SK-N-SH (cell line): ENCODE measurements at regions not wholly inside any gene's neighbourhood (a gene's known extent, or its start where the extent isn't known, plus 50 kb on each side); places are given as distances from the start of the nearest gene placed in this dataset.

Source experiments
- CTCF ChIA-PET: fragments of 300-600, 350-600 bp; formaldehyde crosslinking; extraction: SDS; loops from one replicate; lab custom pipeline; 2021; lab: Yijun Ruan, JAX
- POLR2A ChIA-PET: fragments of 350-600 bp; sonication (Branson Sonifier 250); formaldehyde crosslinking; extraction: SDS; loops from one replicate; lab custom pipeline; 2020; ENCODE audit warnings: antibody characterized with exemption, inconsistent platforms; lab: Yijun Ruan, JAX
- DNase-seq: peaks from one replicate; pipeline ENCODE4 v3.0.0; 2012
- H2AFZ ChIP-seq: fragments of 200-600 bp; sonication (generic); 2 replicates; pipeline ENCODE4 v1.8.1; 2016; ENCODE audit warnings: antibody characterized with exemption, mild to moderate bottlenecking, low read depth
- H3F3A ChIP-seq: fragments of 200-600 bp; sonication (generic); replicated peaks from 2 replicates; pipeline ENCODE3; 2016; ENCODE audit warnings: antibody characterized with exemption, mild to moderate bottlenecking; ENCODE audit not compliant: insufficient read depth
- H3K27ac ChIP-seq, 2 experiments: fragments of 200-500 bp in 1 of 2; fragments of 200-600 bp in 1 of 2; sonication (Bioruptor generic) in 1 of 2; sonication (generic), shearing (Covaris generic) in 1 of 2; 2 replicates each; pipeline versions ENCODE4 v1.5.1 to v1.6.1; 2014 to 2016; ENCODE audit warnings: low read depth in 2 of 2, inconsistent platforms in 1 of 2, low read length in 1 of 2, mild to moderate bottlenecking in 1 of 2, mixed read lengths in 1 of 2
- H3K27me3 ChIP-seq: fragments of 200-600 bp; sonication (generic), shearing (Covaris generic); 2 replicates; pipeline ENCODE4 v1.6.1; 2016; ENCODE audit warnings: mixed run types; ENCODE audit not compliant: insufficient read depth
- H3K36me3 ChIP-seq, 2 experiments: fragments of 200-500 bp in 1 of 2; fragments of 200-600 bp in 1 of 2; sonication (Bioruptor generic) in 1 of 2; sonication (generic) in 1 of 2; replicated peaks in 1 of 2; 2 replicates each; pipeline versions ENCODE3 to v1.5.1; 2014 to 2016; ENCODE audit warnings: low read length in 1 of 2, mild to moderate bottlenecking in 1 of 2; ENCODE audit not compliant: insufficient read depth in 2 of 2, control insufficient read depth in 1 of 2
- H3K4me1 ChIP-seq, 2 experiments: fragments of 200-500 bp in 1 of 2; fragments of 200-600 bp in 1 of 2; sonication (Bioruptor generic) in 1 of 2; sonication (generic), shearing (Covaris generic) in 1 of 2; 2 replicates each; pipeline versions ENCODE4 v1.5.1 to v1.6.1; 2014 to 2016; ENCODE audit warnings: low read depth in 1 of 2, low read length in 1 of 2, mixed run types in 1 of 2; ENCODE audit not compliant: insufficient read depth in 2 of 2, control insufficient read depth in 1 of 2
- H3K4me2 ChIP-seq: fragments of 200-600 bp; sonication (generic), shearing (Covaris generic); 2 replicates; pipeline ENCODE4 v1.6.1; 2017; ENCODE audit warnings: mixed run types
- H3K4me3 ChIP-seq, 2 experiments: fragments of 200-500 bp in 1 of 2; fragments of 200-600 bp in 1 of 2; sonication (Bioruptor generic) in 1 of 2; sonication (generic), shearing (Covaris generic) in 1 of 2; 2 replicates each; pipeline versions ENCODE4 v1.5.1 to v1.8.1; 2014 to 2016; ENCODE audit warnings: low read depth in 2 of 2, inconsistent platforms in 1 of 2, low read length in 1 of 2, mild to moderate bottlenecking in 1 of 2, mixed read lengths in 1 of 2, moderate library complexity in 1 of 2
- H3K79me2 ChIP-seq: fragments of 200-600 bp; sonication (generic); 2 replicates; pipeline ENCODE4 v1.8.1; 2017; ENCODE audit warnings: mild to moderate bottlenecking; ENCODE audit not compliant: insufficient read depth
- H3K9ac ChIP-seq: fragments of 200-600 bp; sonication (generic); 2 replicates; pipeline ENCODE4 v1.6.1; 2017; ENCODE audit warnings: mixed run types
- H3K9me2 ChIP-seq: fragments of 200-600 bp; sonication (generic); 2 replicates; pipeline ENCODE4 v1.6.1; 2017; ENCODE audit warnings: mixed run types
- H3K9me3 ChIP-seq: fragments of 200-600 bp; sonication (generic); 2 replicates; pipeline ENCODE4 v1.6.1; 2017; ENCODE audit warnings: mixed run types, mild to moderate bottlenecking, moderate library complexity
- H4K20me1 ChIP-seq: fragments of 200-600 bp; sonication (generic); 2 replicates; pipeline ENCODE4 v1.6.1; 2017; ENCODE audit warnings: mild to moderate bottlenecking, mixed run types; ENCODE audit not compliant: insufficient read depth
- CHD2 ChIP-seq: fragments of 150-350 bp; IDR thresholded peaks from 2 replicates; pipeline ENCODE4 v1.6.1; 2018; ENCODE audit warnings: low read length; ENCODE audit not compliant: partially characterized antibody
- ELF1 ChIP-seq: IDR thresholded peaks from 2 replicates; pipeline ENCODE4 v1.4.0; 2012
- EP300 ChIP-seq, 2 experiments: IDR thresholded peaks; 2 replicates each; pipeline versions ENCODE4 v1.4.0 to v1.6.1; 2012; ENCODE audit warnings: borderline replicate concordance in 1 of 2, low read depth in 1 of 2, low read length in 1 of 2
- FOSL2 ChIP-seq: IDR thresholded peaks from 2 replicates; pipeline ENCODE4 v1.4.0; 2012; ENCODE audit warnings: low read depth, mild to moderate bottlenecking, moderate library complexity, borderline replicate concordance
- GABPA ChIP-seq: IDR thresholded peaks from 2 replicates; pipeline ENCODE4 v1.4.0; 2012; ENCODE audit warnings: low read depth, mild to moderate bottlenecking
- GATA2 ChIP-seq: sonication (generic); formaldehyde crosslinking; IDR thresholded peaks from 2 replicates; pipeline ENCODE4 v1.5.0; 2020; ENCODE audit warnings: mild to moderate bottlenecking, missing genetic modification reagents
- JUND ChIP-seq: IDR thresholded peaks from 2 replicates; pipeline ENCODE4 v1.4.0; 2012
- MAX ChIP-seq: IDR thresholded peaks from 2 replicates; pipeline ENCODE4 v1.4.0; 2012; ENCODE audit warnings: low read depth
- MEF2A ChIP-seq: IDR thresholded peaks from 2 replicates; pipeline ENCODE4 v1.4.0; 2012; ENCODE audit warnings: low read depth, borderline replicate concordance
- MXI1 ChIP-seq: IDR thresholded peaks from 2 replicates; pipeline ENCODE4 v1.6.1; 2012; ENCODE audit warnings: mild to moderate bottlenecking, low read depth, low read length, improper control_type of control experiment
- NFIC ChIP-seq: IDR thresholded peaks from 2 replicates; pipeline ENCODE4 v1.4.0; 2012; ENCODE audit warnings: borderline replicate concordance
- NRF1 ChIP-seq: IDR thresholded peaks from 2 replicates; pipeline ENCODE4 v1.6.1; 2012; ENCODE audit warnings: low read depth, mild to moderate bottlenecking, low read length
- PBX3 ChIP-seq: IDR thresholded peaks from 2 replicates; pipeline ENCODE4; 2012
- POLR2AphosphoS5 ChIP-seq: IDR thresholded peaks from 2 replicates; pipeline ENCODE4 v1.6.1; 2012; ENCODE audit warnings: low read depth, low read length
- RAD21 ChIP-seq: IDR thresholded peaks from 2 replicates; pipeline ENCODE4 v1.6.1; 2012; ENCODE audit warnings: mild to moderate bottlenecking, low read length
- RCOR1 ChIP-seq: fragments of 150-350 bp; IDR thresholded peaks from 2 replicates; pipeline ENCODE4 v1.6.1; 2017; ENCODE audit warnings: antibody characterized with exemption, low read length
- RFX5 ChIP-seq: IDR thresholded peaks from 2 replicates; pipeline ENCODE4 v1.6.1; 2012; ENCODE audit warnings: mild to moderate bottlenecking, improper control_type of control experiment, low read length
- RXRA ChIP-seq: IDR thresholded peaks from 2 replicates; pipeline ENCODE4 v1.4.0; 2012; ENCODE audit warnings: low read depth, mild to moderate bottlenecking, borderline replicate concordance
- SIN3A ChIP-seq: IDR thresholded peaks from 2 replicates; pipeline ENCODE4 v1.6.1; 2012; ENCODE audit warnings: low read depth, mild to moderate bottlenecking, low read length, moderate library complexity, borderline replicate concordance
- SMC3 ChIP-seq: IDR thresholded peaks from 2 replicates; pipeline ENCODE4 v1.6.1; 2012; ENCODE audit warnings: low read depth, low read length, improper control_type of control experiment
- TAF1 ChIP-seq: IDR thresholded peaks from 2 replicates; pipeline ENCODE4 v1.6.1; 2012; ENCODE audit warnings: low read depth, mild to moderate bottlenecking, low read length, moderate library complexity, borderline replicate concordance
- TEAD4 ChIP-seq: IDR thresholded peaks from 2 replicates; pipeline ENCODE4 v1.4.0; 2012; ENCODE audit warnings: mild to moderate bottlenecking, borderline replicate concordance; ENCODE audit not compliant: insufficient read depth
- USF2 ChIP-seq: fragments of 150-350 bp; IDR thresholded peaks from 2 replicates; pipeline ENCODE4 v1.6.1; 2017; ENCODE audit warnings: antibody characterized with exemption, low read length, low read depth, borderline replicate concordance
- ZBTB33 ChIP-seq: IDR thresholded peaks from 2 replicates; pipeline ENCODE4 v1.4.0; 2012; ENCODE audit warnings: low read depth, borderline replicate concordance
- WGBS: methylation state at CpG from one replicate; pipeline ENCODE4 v1.1.6; 2017; ENCODE audit warnings: low lambda C conversion rate; 5-methylcytosine and 5-hydroxymethylcytosine counted together
- TF ChIP-seq, protein P1 (sequence below): fragments of 200-600 bp; sonication (generic); IDR thresholded peaks from 2 replicates; pipeline ENCODE4 v1.6.1; 2017; ENCODE audit warnings: antibody characterized with exemption, mild to moderate bottlenecking, moderate library complexity
- TF ChIP-seq, protein P2 (sequence below): fragments of 150-350 bp; IDR thresholded peaks from 2 replicates; pipeline ENCODE4 v1.6.1; 2016; ENCODE audit warnings: mild to moderate bottlenecking, low read depth, low read length
- TF ChIP-seq, protein P3 (sequence below): IDR thresholded peaks from 2 replicates; pipeline ENCODE4 v1.4.0; 2012; ENCODE audit warnings: low read depth, borderline replicate concordance

DNA sequence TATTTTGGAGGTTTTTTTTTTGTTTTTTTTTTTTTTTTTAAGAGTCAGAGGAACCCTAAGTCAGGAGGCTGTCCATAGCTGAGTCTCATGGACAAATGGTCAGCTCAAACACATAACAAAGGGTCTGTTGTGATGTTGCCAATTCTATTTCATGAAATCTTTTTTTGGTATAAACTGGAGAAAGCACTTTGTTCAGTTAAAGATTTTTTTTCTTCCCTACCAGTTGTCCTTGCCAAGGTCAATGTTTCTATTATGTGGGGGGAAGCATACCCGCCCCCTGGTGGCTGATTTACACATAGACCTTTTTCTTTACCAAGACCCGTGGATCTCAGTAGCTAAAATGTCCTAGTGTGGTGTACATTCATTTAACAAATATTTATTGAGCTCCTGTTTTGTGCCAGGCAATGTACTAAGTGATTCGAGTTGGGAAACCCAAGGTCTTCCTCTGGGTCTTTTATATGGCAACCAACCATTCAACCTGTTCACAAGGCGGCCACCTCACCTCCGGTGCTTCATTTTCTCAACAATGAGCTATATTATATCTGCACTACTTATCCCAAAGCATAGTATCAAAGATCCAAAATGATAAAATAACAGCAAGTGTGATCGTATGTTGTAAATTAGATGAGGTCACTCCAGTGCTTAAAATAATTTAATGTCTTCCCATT, 214.5 kb downstream of the PAH start:
- Histone ChIP-seq H4K20me1 (no peaks in the 10 kb centered on the region), H3F3A (no peaks in the 10 kb centered on the region), H3K4me1 (no peaks in the 10 kb centered on the region), H2AFZ (no peak overlapping the region), H3K36me3 (no peaks in the 10 kb centered on the region), H3K79me2 (no peaks in the 10 kb centered on the region), H3K4me3 (no peak overlapping the region), H3K27ac (no peak overlapping the region), H3K9ac (no peak overlapping the region), H3K4me2 (no peak overlapping the region), H3K27me3 (no peaks in the 10 kb centered on the region), H3K9me2 (no peaks in the 10 kb centered on the region), H3K9me3 (no peaks in the 10 kb centered on the region)
- CTCF ChIA-PET: interaction anchor here (0.5 to 1.4 kb wide), 10 partner anchors 9 to 761 kb away, joined by 3 to 6 read pairs (median 3); no protein-coding TSS in a partner anchor
- whole genome bisulfite sequencing: 28% methylated on average over 6 of the region's 6 CpGs
- POLR2A ChIA-PET: no interaction called here
- DNase-seq: peak; percentile 48
- TF ChIP-seq EP300 (IDR thresholded peaks at IDR 0.05; ENCODE audit: borderline replicate concordance in 1 of 2, low read depth in 1 of 2, low read length in 1 of 2): no peak
- no peak for TF ChIP-seq MAX
- TF ChIP-seq RAD21: peak; percentile 53
- no peak for TF ChIP-seq GATA2 (CRISPR knock-in tag)
- no peak for TF ChIP-seq FOSL2
- no peak for TF ChIP-seq RXRA
- TF ChIP-seq, protein P1, sequence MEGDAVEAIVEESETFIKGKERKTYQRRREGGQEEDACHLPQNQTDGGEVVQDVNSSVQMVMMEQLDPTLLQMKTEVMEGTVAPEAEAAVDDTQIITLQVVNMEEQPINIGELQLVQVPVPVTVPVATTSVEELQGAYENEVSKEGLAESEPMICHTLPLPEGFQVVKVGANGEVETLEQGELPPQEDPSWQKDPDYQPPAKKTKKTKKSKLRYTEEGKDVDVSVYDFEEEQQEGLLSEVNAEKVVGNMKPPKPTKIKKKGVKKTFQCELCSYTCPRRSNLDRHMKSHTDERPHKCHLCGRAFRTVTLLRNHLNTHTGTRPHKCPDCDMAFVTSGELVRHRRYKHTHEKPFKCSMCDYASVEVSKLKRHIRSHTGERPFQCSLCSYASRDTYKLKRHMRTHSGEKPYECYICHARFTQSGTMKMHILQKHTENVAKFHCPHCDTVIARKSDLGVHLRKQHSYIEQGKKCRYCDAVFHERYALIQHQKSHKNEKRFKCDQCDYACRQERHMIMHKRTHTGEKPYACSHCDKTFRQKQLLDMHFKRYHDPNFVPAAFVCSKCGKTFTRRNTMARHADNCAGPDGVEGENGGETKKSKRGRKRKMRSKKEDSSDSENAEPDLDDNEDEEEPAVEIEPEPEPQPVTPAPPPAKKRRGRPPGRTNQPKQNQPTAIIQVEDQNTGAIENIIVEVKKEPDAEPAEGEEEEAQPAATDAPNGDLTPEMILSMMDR: peak; percentile 80
- TF ChIP-seq MEF2A: no peak
- TF ChIP-seq TEAD4: no peak
- TF ChIP-seq PBX3: no peak
- TF ChIP-seq GABPA: no peak
- TF ChIP-seq POLR2AphosphoS5: no peak
- peak; percentile 40; the same call in 1 of the 2 replicates for TF ChIP-seq NFIC
- peak; percentile 66 for TF ChIP-seq SMC3
- no peak for TF ChIP-seq RCOR1
- TF ChIP-seq USF2: no peak
- TF ChIP-seq, protein P2, sequence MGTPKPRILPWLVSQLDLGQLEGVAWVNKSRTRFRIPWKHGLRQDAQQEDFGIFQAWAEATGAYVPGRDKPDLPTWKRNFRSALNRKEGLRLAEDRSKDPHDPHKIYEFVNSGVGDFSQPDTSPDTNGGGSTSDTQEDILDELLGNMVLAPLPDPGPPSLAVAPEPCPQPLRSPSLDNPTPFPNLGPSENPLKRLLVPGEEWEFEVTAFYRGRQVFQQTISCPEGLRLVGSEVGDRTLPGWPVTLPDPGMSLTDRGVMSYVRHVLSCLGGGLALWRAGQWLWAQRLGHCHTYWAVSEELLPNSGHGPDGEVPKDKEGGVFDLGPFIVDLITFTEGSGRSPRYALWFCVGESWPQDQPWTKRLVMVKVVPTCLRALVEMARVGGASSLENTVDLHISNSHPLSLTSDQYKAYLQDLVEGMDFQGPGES: no peak
- TF ChIP-seq, protein P3, sequence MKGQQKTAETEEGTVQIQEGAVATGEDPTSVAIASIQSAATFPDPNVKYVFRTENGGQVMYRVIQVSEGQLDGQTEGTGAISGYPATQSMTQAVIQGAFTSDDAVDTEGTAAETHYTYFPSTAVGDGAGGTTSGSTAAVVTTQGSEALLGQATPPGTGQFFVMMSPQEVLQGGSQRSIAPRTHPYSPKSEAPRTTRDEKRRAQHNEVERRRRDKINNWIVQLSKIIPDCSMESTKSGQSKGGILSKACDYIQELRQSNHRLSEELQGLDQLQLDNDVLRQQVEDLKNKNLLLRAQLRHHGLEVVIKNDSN: no peak
- TF ChIP-seq TAF1: no peak
- no peak for TF ChIP-seq SIN3A
- TF ChIP-seq NRF1: 0 out of 2 replicates have a peak, but pooled peaks have one; percentile 4
- no peak for TF ChIP-seq ZBTB33
- TF ChIP-seq JUND: no peak
- no peak for TF ChIP-seq MXI1
- TF ChIP-seq CHD2: no peak
- no peak for TF ChIP-seq RFX5
- TF ChIP-seq ELF1: no peak
